WTC11 (cell line): ENCODE measurements at regions not wholly inside any gene's neighbourhood (a gene's known extent, or its start where the extent isn't known, plus 50 kb on each side); places are given as distances from the start of the nearest gene placed in this dataset.

Experiments used
- ATAC-seq: fragments of 200-7000 bp; cut with Tn5 transposase; 2 replicates; pipeline ENCODE4 v1.10.0; 2021; ENCODE audit warnings: mild to moderate bottlenecking, moderate library complexity
- CTCF ChIA-PET: fragments of 300-600 bp; sonication (Branson Sonifier 250); formaldehyde crosslinking; loops from one replicate; lab custom pipeline; 2021; ENCODE audit warnings: antibody characterized with exemption; lab: Charles Lee
- POLR2A ChIA-PET: fragments of 350-600 bp; sonication (Branson Sonifier 250); formaldehyde crosslinking; loops from one replicate; lab custom pipeline; 2021; ENCODE audit warnings: antibody characterized with exemption; lab: Charles Lee
- DNase-seq: peaks from one replicate; pipeline ENCODE4 v3.0.0; 2021; ENCODE audit warnings: low spot score
- H3K27ac Mint-ChIP-seq: 2 replicates; pipeline ENCODE4 v1.8.0; 2021; ENCODE audit warnings: mixed read lengths
- H3K27me3 Mint-ChIP-seq: 2 replicates; pipeline ENCODE4 v1.8.0; 2021; ENCODE audit warnings: low read depth, mild to moderate bottlenecking, moderate library complexity, mixed read lengths
- H3K36me3 Mint-ChIP-seq: 2 replicates; pipeline ENCODE4 v1.8.0; 2021; ENCODE audit warnings: mixed read lengths
- H3K4me1 Mint-ChIP-seq: 2 replicates; pipeline ENCODE4 v1.8.0; 2022; ENCODE audit warnings: mixed read lengths
- H3K4me3 Mint-ChIP-seq: 2 replicates; pipeline ENCODE4 v1.8.0; 2021; ENCODE audit warnings: mild to moderate bottlenecking, moderate library complexity, mixed read lengths
- H3K9me3 Mint-ChIP-seq: 2 replicates; pipeline ENCODE4 v1.8.0; 2021; ENCODE audit warnings: mixed read lengths
- AFF4 ChIP-seq: sonication (generic); formaldehyde crosslinking; IDR thresholded peaks from 2 replicates; pipeline ENCODE4 v1.8.1; 2023; ENCODE audit warnings: mild to moderate bottlenecking, missing genetic modification reagents, borderline replicate concordance
- ARID4B ChIP-seq: sonication (generic); formaldehyde crosslinking; IDR thresholded peaks from 2 replicates; pipeline ENCODE4 v1.8.0; 2023; ENCODE audit warnings: missing genetic modification reagents, mild to moderate bottlenecking, borderline replicate concordance
- E2F4 ChIP-seq: sonication (generic); formaldehyde crosslinking; IDR thresholded peaks from 2 replicates; pipeline ENCODE4 v1.8.1; 2022; ENCODE audit warnings: low read depth, mild to moderate bottlenecking, moderate library complexity, missing genetic modification reagents, borderline replicate concordance
- EMX1 ChIP-seq: fragments of 250-450 bp; sonication (Bioruptor Pico); IDR thresholded peaks from 2 replicates; pipeline ENCODE4 v1.8.0; 2021; ENCODE audit warnings: mild to moderate bottlenecking
- ESRRA ChIP-seq: sonication (generic); formaldehyde crosslinking; IDR thresholded peaks from 2 replicates; pipeline ENCODE4 v1.8.1; 2022; ENCODE audit warnings: mild to moderate bottlenecking, missing genetic modification reagents, borderline replicate concordance
- FOXP1 ChIP-seq: sonication (generic); formaldehyde crosslinking; IDR thresholded peaks from 2 replicates; pipeline ENCODE4 v1.8.0; 2022; ENCODE audit warnings: missing genetic modification reagents, mild to moderate bottlenecking, moderate library complexity, borderline replicate concordance
- JUN ChIP-seq: sonication (generic); formaldehyde crosslinking; IDR thresholded peaks from 2 replicates; pipeline ENCODE4 v1.8.0; 2023; ENCODE audit warnings: mild to moderate bottlenecking, missing genetic modification reagents
- NR3C1 ChIP-seq: sonication (generic); formaldehyde crosslinking; conservative IDR thresholded peaks from 2 replicates; pipeline ENCODE4 v1.8.1; 2023; ENCODE audit warnings: low read depth, mild to moderate bottlenecking, missing genetic modification reagents
- TEAD1 ChIP-seq: sonication (generic); formaldehyde crosslinking; IDR thresholded peaks from 2 replicates; pipeline ENCODE4 v1.8.0; 2022; ENCODE audit warnings: mild to moderate bottlenecking, missing genetic modification reagents
- TP53 ChIP-seq: sonication (generic); formaldehyde crosslinking; IDR thresholded peaks from 2 replicates; pipeline ENCODE4 v1.8.1; 2023; ENCODE audit warnings: mild to moderate bottlenecking, missing genetic modification reagents
- ZBTB21 ChIP-seq: sonication (generic); formaldehyde crosslinking; IDR thresholded peaks from 2 replicates; pipeline ENCODE4 v1.8.1; 2023; ENCODE audit warnings: mild to moderate bottlenecking, missing genetic modification reagents, borderline replicate concordance
- TF ChIP-seq, protein P1 (sequence below): sonication (generic); formaldehyde crosslinking; IDR thresholded peaks from 2 replicates; pipeline ENCODE4 v1.8.1; 2023; ENCODE audit warnings: mild to moderate bottlenecking, moderate library complexity, missing genetic modification reagents
- TF ChIP-seq, protein P2 (sequence below): sonication (generic); formaldehyde crosslinking; IDR thresholded peaks from 2 replicates; pipeline ENCODE4 v1.8.1; 2022; ENCODE audit warnings: mild to moderate bottlenecking, missing genetic modification reagents, moderate library complexity, borderline replicate concordance
- TF ChIP-seq, protein P3 (sequence below): sonication (generic); formaldehyde crosslinking; IDR thresholded peaks from 2 replicates; pipeline ENCODE4 v1.8.0; 2022; ENCODE audit warnings: missing genetic modification reagents

DNA sequence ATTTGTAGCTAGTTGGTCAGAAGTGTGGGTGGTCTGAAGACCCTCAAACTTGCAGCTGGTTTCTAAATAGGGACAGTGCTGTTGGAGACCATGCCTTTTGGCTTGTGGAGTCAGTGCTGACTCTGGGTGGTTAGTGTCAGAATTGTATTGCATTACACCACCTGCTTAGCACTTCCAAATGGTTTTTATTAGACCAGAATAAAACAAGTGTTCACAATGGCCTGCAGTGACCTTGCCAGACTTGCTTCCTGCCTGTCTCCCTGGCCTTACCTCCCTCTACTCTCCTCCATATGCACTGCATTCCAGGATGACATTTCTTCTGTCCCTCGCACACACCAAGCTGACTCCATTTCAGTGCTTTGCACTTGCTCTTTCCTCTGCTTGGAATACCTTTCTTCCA is 72.7 kb upstream of the CNIH3 start:
- H3K4me3 Mint-ChIP-seq = no peak overlapping the region
- POLR2A ChIA-PET = no interaction called here
- CTCF ChIA-PET = interaction anchor here (1.2 kb wide), 1 partner anchor 379 kb away, joined by 4 read pairs; no protein-coding TSS in a partner anchor
- peaks cover 8% of the 10 kb centered on the region for H3K4me1 Mint-ChIP-seq
- H3K9me3 Mint-ChIP-seq = peaks cover 25% of the 10 kb centered on the region
- H3K27ac Mint-ChIP-seq = no peak overlapping the region
- peaks cover 8% of the 10 kb centered on the region for H3K27me3 Mint-ChIP-seq
- TF ChIP-seq ESRRA = no peak
- TF ChIP-seq, protein P1, sequence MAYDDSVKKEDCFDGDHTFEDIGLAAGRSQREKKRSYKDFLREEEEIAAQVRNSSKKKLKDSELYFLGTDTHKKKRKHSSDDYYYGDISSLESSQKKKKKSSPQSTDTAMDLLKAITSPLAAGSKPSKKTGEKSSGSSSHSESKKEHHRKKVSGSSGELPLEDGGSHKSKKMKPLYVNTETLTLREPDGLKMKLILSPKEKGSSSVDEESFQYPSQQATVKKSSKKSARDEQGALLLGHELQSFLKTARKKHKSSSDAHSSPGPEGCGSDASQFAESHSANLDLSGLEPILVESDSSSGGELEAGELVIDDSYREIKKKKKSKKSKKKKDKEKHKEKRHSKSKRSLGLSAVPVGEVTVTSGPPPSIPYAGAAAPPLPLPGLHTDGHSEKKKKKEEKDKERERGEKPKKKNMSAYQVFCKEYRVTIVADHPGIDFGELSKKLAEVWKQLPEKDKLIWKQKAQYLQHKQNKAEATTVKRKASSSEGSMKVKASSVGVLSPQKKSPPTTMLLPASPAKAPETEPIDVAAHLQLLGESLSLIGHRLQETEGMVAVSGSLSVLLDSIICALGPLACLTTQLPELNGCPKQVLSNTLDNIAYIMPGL (CRISPR knock-in tag) = no peak
- TF ChIP-seq E2F4 (CRISPR knock-in tag) = no peak
- TF ChIP-seq, protein P2, sequence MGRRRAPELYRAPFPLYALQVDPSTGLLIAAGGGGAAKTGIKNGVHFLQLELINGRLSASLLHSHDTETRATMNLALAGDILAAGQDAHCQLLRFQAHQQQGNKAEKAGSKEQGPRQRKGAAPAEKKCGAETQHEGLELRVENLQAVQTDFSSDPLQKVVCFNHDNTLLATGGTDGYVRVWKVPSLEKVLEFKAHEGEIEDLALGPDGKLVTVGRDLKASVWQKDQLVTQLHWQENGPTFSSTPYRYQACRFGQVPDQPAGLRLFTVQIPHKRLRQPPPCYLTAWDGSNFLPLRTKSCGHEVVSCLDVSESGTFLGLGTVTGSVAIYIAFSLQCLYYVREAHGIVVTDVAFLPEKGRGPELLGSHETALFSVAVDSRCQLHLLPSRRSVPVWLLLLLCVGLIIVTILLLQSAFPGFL (CRISPR knock-in tag) = no peak
- TF ChIP-seq EMX1 (CRISPR knock-in tag) = no peak
- no peak for TF ChIP-seq NR3C1 (CRISPR knock-in tag)
- no peak for TF ChIP-seq JUN (CRISPR knock-in tag)
- TF ChIP-seq ARID4B (CRISPR knock-in tag) = no peak
- no peak for TF ChIP-seq TEAD1 (CRISPR knock-in tag)
- TF ChIP-seq, protein P3, sequence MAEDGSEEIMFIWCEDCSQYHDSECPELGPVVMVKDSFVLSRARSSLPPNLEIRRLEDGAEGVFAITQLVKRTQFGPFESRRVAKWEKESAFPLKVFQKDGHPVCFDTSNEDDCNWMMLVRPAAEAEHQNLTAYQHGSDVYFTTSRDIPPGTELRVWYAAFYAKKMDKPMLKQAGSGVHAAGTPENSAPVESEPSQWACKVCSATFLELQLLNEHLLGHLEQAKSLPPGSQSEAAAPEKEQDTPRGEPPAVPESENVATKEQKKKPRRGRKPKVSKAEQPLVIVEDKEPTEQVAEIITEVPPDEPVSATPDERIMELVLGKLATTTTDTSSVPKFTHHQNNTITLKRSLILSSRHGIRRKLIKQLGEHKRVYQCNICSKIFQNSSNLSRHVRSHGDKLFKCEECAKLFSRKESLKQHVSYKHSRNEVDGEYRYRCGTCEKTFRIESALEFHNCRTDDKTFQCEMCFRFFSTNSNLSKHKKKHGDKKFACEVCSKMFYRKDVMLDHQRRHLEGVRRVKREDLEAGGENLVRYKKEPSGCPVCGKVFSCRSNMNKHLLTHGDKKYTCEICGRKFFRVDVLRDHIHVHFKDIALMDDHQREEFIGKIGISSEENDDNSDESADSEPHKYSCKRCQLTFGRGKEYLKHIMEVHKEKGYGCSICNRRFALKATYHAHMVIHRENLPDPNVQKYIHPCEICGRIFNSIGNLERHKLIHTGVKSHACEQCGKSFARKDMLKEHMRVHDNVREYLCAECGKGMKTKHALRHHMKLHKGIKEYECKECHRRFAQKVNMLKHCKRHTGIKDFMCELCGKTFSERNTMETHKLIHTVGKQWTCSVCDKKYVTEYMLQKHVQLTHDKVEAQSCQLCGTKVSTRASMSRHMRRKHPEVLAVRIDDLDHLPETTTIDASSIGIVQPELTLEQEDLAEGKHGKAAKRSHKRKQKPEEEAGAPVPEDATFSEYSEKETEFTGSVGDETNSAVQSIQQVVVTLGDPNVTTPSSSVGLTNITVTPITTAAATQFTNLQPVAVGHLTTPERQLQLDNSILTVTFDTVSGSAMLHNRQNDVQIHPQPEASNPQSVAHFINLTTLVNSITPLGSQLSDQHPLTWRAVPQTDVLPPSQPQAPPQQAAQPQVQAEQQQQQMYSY (CRISPR knock-in tag) = no peak
- no peak for TF ChIP-seq FOXP1
- TF ChIP-seq ZBTB21 (CRISPR knock-in tag) = no peak
- TF ChIP-seq AFF4 (CRISPR knock-in tag) = no peak
- no peak for TF ChIP-seq TP53
- DNase-seq (no peak), ATAC-seq (no peak)
- no peaks in the 10 kb centered on the region for H3K36me3 Mint-ChIP-seq
